ENCODE measurements at regions not wholly inside any gene's neighbourhood (a gene's known extent, or its start where the extent isn't known, plus 50 kb on each side); places are given as distances from the start of the nearest gene placed in this dataset.

GRCh38 chr5:68534956-68535520 lies 319.5 kb downstream of the PIK3R1 start:
- DNase-seq = no peak
- no peaks in the 10 kb centered on the region for H3K36me3 Mint-ChIP-seq (ENCODE audit: low read depth)
- H3K4me3 Mint-ChIP-seq = no peak overlapping the region
- H3K4me1 Mint-ChIP-seq = peaks cover 6% of the 10 kb centered on the region
- no peaks in the 10 kb centered on the region for H3K36me3 ChIP-seq (ENCODE audit: control insufficient read depth, insufficient read depth, low read length)
- no peak for TF ChIP-seq CTCF (conservative IDR thresholded peaks at IDR 0.05)
- H3K27ac Mint-ChIP-seq = no peak overlapping the region
- H3K4me3 ChIP-seq (ENCODE audit: low read length) = no peak overlapping the region
- no peaks in the 10 kb centered on the region for H3K4me1 ChIP-seq (ENCODE audit: control insufficient read depth, insufficient read depth, low read length)
- H3K27ac ChIP-seq (ENCODE audit: low read depth, low read length) = no peak overlapping the region
- H3K9me3 ChIP-seq (ENCODE audit: control insufficient read depth, low read length) = no peaks in the 10 kb centered on the region
- 89 to 97% methylated on average over 5 to 8 of the region's 8 CpGs for WGBS, 2 experiments (ENCODE audit: insufficient coverage in 1 of 2, insufficient read length in 1 of 2)
- H3K27me3 ChIP-seq (ENCODE audit: control insufficient read depth, insufficient read depth, low read length, poor library complexity, severe bottlenecking) = no peaks in the 10 kb centered on the region
- H3K9ac ChIP-seq (ENCODE audit: extremely low read depth, low read length, poor library complexity, severe bottlenecking) = no peak overlapping the region
- H3K9me3 Mint-ChIP-seq = no peaks in the 10 kb centered on the region
- no peaks in the 10 kb centered on the region for H3K27me3 Mint-ChIP-seq (ENCODE audit: insufficient read depth)

DNA sequence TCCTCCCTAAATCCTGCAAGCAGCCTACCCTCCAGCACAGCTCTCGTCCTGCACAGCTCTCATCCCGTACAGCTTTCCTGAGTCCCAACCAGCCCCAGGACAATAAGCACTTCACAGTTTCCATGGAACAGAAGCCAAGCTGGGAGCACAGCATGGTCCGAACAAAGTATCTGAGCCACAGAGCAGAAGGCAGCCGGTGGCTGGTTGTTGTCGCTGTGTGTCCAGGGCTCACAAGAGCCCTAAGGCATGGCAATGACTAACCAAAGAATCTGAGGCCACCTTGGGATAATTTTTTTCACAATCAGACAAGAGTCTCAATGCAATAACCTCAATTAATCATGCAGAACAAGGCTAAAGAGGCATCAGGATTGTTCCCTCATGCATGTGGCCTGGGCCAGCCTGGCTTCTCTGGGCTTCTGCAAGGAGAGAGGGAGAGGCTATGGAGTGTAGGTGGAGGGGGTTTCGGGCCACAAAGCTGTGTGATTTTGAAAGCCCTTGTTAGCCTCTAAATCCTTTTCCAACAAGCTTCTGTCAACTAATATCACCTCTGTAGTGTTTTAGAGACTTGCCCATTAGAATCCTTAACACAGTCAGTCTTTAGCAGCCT lies 323.4 kb downstream of the PIK3R1 start:
- Mint-ChIP-seq H3K9me3 (no peaks in the 10 kb centered on the region), H3K4me1 (peaks cover 6% of the 10 kb centered on the region), H3K36me3 (ENCODE audit: low read depth) (no peaks in the 10 kb centered on the region), H3K27ac (no peak overlapping the region), H3K27me3 (ENCODE audit: insufficient read depth) (no peaks in the 10 kb centered on the region), H3K4me3 (no peak overlapping the region)
- no peak overlapping the region for H3K27ac ChIP-seq (ENCODE audit: low read depth, low read length)
- no peak overlapping the region for H3K4me3 ChIP-seq (ENCODE audit: low read length)
- DNase-seq = no peak
- H3K9ac ChIP-seq (ENCODE audit: extremely low read depth, low read length, poor library complexity, severe bottlenecking) = no peak overlapping the region
- no peaks in the 10 kb centered on the region for H3K27me3 ChIP-seq (ENCODE audit: control insufficient read depth, insufficient read depth, low read length, poor library complexity, severe bottlenecking)
- no peaks in the 10 kb centered on the region for H3K36me3 ChIP-seq (ENCODE audit: control insufficient read depth, insufficient read depth, low read length)
- no peak for TF ChIP-seq CTCF (conservative IDR thresholded peaks at IDR 0.05)
- H3K9me3 ChIP-seq (ENCODE audit: control insufficient read depth, low read length) = no peaks in the 10 kb centered on the region
- 89 to 100% methylated on average over 1 to 5 of the region's 6 CpGs for WGBS, 2 experiments (ENCODE audit: insufficient coverage in 1 of 2, insufficient read length in 1 of 2)
- H3K4me1 ChIP-seq (ENCODE audit: control insufficient read depth, insufficient read depth, low read length) = no peaks in the 10 kb centered on the region

GRCh38 chr5:68540798-68541590 lies 325.4 kb downstream of the PIK3R1 start:
- H3K4me3 Mint-ChIP-seq = no peak overlapping the region
- Histone ChIP-seq H3K36me3 (ENCODE audit: control insufficient read depth, insufficient read depth, low read length) (no peaks in the 10 kb centered on the region), H3K27me3 (ENCODE audit: control insufficient read depth, insufficient read depth, low read length, poor library complexity, severe bottlenecking) (no peaks in the 10 kb centered on the region), H3K9ac (ENCODE audit: extremely low read depth, low read length, poor library complexity, severe bottlenecking) (no peak overlapping the region), H3K27ac (ENCODE audit: low read depth, low read length) (no peak overlapping the region), H3K9me3 (ENCODE audit: control insufficient read depth, low read length) (no peaks in the 10 kb centered on the region), H3K4me3 (ENCODE audit: low read length) (no peak overlapping the region), H3K4me1 (ENCODE audit: control insufficient read depth, insufficient read depth, low read length) (no peaks in the 10 kb centered on the region)
- DNase-seq = no peak
- no peak for TF ChIP-seq CTCF (conservative IDR thresholded peaks at IDR 0.05)
- 89 to 100% methylated on average over 4 to 8 of the region's 9 CpGs for WGBS, 2 experiments (ENCODE audit: insufficient coverage in 1 of 2, insufficient read length in 1 of 2)
- H3K4me1 Mint-ChIP-seq = no peaks in the 10 kb centered on the region
- no peak overlapping the region for H3K27ac Mint-ChIP-seq
- H3K27me3 Mint-ChIP-seq (ENCODE audit: insufficient read depth) = no peaks in the 10 kb centered on the region
- no peaks in the 10 kb centered on the region for H3K9me3 Mint-ChIP-seq
- no peaks in the 10 kb centered on the region for H3K36me3 Mint-ChIP-seq (ENCODE audit: low read depth)
